HL-60 (cell line): ENCODE measurements at regions not wholly inside any gene's neighbourhood (a gene's known extent, or its start where the extent isn't known, plus 50 kb on each side); places are given as distances from the start of the nearest gene placed in this dataset.

Experiments
- DNase-seq, 2 experiments: peaks; one replicate each; pipeline ENCODE4 v3.0.0-alpha.2; 2010 to 2020; ENCODE audit warnings: low read depth in 1 of 2, low spot score in 1 of 2
- H3K27ac ChIP-seq: fragments of 250-450 bp; sonication (Bioruptor Pico); replicated peaks from 2 replicates; pipeline ENCODE4 v1.5.1; 2020; ENCODE audit warnings: mild to moderate bottlenecking, moderate library complexity
- H3K27me3 ChIP-seq: fragments of 250-450 bp; sonication (Bioruptor Pico); 2 replicates; pipeline ENCODE4 v1.5.1; 2021; ENCODE audit warnings: mild to moderate bottlenecking, moderate library complexity; ENCODE audit not compliant: insufficient read depth, poor library complexity, severe bottlenecking
- H3K4me3 ChIP-seq: replicated peaks from 2 replicates; pipeline ENCODE4 v1.5.1; 2011; ENCODE audit warnings: mild to moderate bottlenecking, control low read depth, low read length; ENCODE audit not compliant: insufficient read depth
- CTCF ChIP-seq: IDR thresholded peaks from one replicate; pipeline ENCODE4 v1.5.1; 2011; ENCODE audit warnings: low read length, control low read depth, inconsistent platforms; ENCODE audit not compliant: insufficient read depth
- GABPA ChIP-seq: IDR thresholded peaks from 2 replicates; pipeline ENCODE4 v1.6.1; 2012; ENCODE audit warnings: low read depth
- POLR2AphosphoS5 ChIP-seq: IDR thresholded peaks from 2 replicates; pipeline ENCODE4 v1.6.1; 2012; ENCODE audit warnings: low read depth
- SPI1 ChIP-seq: IDR thresholded peaks from 2 replicates; pipeline ENCODE4 v1.6.1; 2012; ENCODE audit warnings: low read depth, mild to moderate bottlenecking, borderline replicate concordance
- TF ChIP-seq, protein P1 (sequence below): IDR thresholded peaks from 2 replicates; pipeline ENCODE4 v1.6.1; 2012; ENCODE audit warnings: low read depth; ENCODE audit not compliant: insufficient replicate concordance

GRCh38 chrX:94775640-94776039 lies 1101.6 kb downstream of the FAM133A start:
- Histone ChIP-seq H3K4me3 (no peak overlapping the region), H3K27me3 (no peaks in the 10 kb centered on the region), H3K27ac (no peak overlapping the region)
- no peak for TF ChIP-seq CTCF
- TF ChIP-seq, protein P1, sequence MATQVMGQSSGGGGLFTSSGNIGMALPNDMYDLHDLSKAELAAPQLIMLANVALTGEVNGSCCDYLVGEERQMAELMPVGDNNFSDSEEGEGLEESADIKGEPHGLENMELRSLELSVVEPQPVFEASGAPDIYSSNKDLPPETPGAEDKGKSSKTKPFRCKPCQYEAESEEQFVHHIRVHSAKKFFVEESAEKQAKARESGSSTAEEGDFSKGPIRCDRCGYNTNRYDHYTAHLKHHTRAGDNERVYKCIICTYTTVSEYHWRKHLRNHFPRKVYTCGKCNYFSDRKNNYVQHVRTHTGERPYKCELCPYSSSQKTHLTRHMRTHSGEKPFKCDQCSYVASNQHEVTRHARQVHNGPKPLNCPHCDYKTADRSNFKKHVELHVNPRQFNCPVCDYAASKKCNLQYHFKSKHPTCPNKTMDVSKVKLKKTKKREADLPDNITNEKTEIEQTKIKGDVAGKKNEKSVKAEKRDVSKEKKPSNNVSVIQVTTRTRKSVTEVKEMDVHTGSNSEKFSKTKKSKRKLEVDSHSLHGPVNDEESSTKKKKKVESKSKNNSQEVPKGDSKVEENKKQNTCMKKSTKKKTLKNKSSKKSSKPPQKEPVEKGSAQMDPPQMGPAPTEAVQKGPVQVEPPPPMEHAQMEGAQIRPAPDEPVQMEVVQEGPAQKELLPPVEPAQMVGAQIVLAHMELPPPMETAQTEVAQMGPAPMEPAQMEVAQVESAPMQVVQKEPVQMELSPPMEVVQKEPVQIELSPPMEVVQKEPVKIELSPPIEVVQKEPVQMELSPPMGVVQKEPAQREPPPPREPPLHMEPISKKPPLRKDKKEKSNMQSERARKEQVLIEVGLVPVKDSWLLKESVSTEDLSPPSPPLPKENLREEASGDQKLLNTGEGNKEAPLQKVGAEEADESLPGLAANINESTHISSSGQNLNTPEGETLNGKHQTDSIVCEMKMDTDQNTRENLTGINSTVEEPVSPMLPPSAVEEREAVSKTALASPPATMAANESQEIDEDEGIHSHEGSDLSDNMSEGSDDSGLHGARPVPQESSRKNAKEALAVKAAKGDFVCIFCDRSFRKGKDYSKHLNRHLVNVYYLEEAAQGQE, result no peak
- TF ChIP-seq SPI1, result no peak
- no peak for TF ChIP-seq POLR2AphosphoS5
- TF ChIP-seq GABPA, result no peak
- no peak for DNase-seq

GRCh38 chrX:94813541-94813940 lies 1139.5 kb downstream of the FAM133A start:
- Histone ChIP-seq H3K27ac (no peak overlapping the region), H3K4me3 (no peak overlapping the region), H3K27me3 (no peaks in the 10 kb centered on the region)
- no peak for DNase-seq
- TF ChIP-seq, protein P1, result no peak
- TF ChIP-seq CTCF (no peak), GABPA (no peak), SPI1 (no peak), POLR2AphosphoS5 (no peak)

GRCh38 chrX:94814216-94814615 lies 1140.2 kb downstream of the FAM133A start:
- no peak for TF ChIP-seq CTCF
- no peak for TF ChIP-seq GABPA
- no peak for TF ChIP-seq POLR2AphosphoS5
- H3K27me3 ChIP-seq, result no peaks in the 10 kb centered on the region
- no peak overlapping the region for H3K4me3 ChIP-seq
- no peak for DNase-seq
- no peak overlapping the region for H3K27ac ChIP-seq

DNA sequence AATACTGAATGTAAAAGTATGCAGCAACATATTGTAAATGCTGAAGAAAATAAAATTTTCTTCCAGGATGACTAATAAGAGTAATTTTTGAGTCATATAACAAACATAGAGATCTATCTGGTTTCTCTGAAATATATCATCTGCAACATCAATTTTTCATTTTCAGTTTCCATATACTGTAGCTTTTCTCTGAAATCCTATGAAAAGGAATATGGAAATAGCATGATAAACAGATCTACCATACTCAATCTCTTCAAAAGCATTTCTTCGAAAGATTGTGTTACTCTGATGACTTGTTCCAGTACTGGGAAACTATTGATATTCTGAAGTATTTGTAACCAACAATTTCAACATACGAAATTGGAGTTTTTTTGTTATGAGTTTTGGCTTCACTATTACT lies 1156.7 kb downstream of the FAM133A start:
- no peak for DNase-seq
- Histone ChIP-seq H3K4me3 (no peak overlapping the region), H3K27me3 (no peaks in the 10 kb centered on the region), H3K27ac (no peak overlapping the region)
- TF ChIP-seq POLR2AphosphoS5 (no peak), SPI1 (no peak), GABPA (no peak), CTCF (no peak)
- TF ChIP-seq, protein P1, result no peak
